ENCODE measurements at regions not wholly inside any gene's neighbourhood (a gene's known extent, or its start where the extent isn't known, plus 50 kb on each side); places are given as distances from the start of the nearest gene placed in this dataset.
A peak's percentile ranks its signal among the peaks of the same experiment; 100 is the strongest.

- no peaks in the 10 kb centered on the region for H3K36me3 ChIP-seq (ENCODE audit: control insufficient read depth, insufficient read depth, low read length)
- no peak for TF ChIP-seq EZH2 (IDR thresholded peaks at IDR 0.05; ENCODE audit: low read length, missing control alignments)
- no peak for TF ChIP-seq CTCF (conservative IDR thresholded peaks at IDR 0.05 in 1 of 2, IDR thresholded peaks at IDR 0.05 in 1 of 2; ENCODE audit: low read depth in 1 of 2, low read length in 2 of 2)
- no peaks in the 10 kb centered on the region for H3K4me1 ChIP-seq (ENCODE audit: control insufficient read depth, extremely low read depth, insufficient read depth, low read length)
- H3K4me3 ChIP-seq (replicated peaks in 1 of 4; ENCODE audit: control extremely low read depth in 1 of 4, insufficient read depth in 1 of 4, low read depth in 3 of 4, low read length in 4 of 4): no peak overlapping the region
- no peak overlapping the region for H3K4me2 ChIP-seq (ENCODE audit: extremely low read depth, insufficient read depth, low read length)
- H2AFZ ChIP-seq (ENCODE audit: low read length): no peak overlapping the region
- H3K27me3 ChIP-seq (ENCODE audit: control insufficient read depth, insufficient read depth, low read length): no peaks in the 10 kb centered on the region
- H3K27ac ChIP-seq (ENCODE audit: insufficient read depth, low read length): no peak overlapping the region
- no peaks in the 10 kb centered on the region for H3K79me2 ChIP-seq (ENCODE audit: control insufficient read depth, insufficient read depth, low read length)
- no peak overlapping the region for H3K9ac ChIP-seq (ENCODE audit: insufficient read depth, low read length)
- H3K9me3 ChIP-seq (ENCODE audit: control insufficient read depth, insufficient read depth, low read depth, low read length): no peaks in the 10 kb centered on the region
- H4K20me1 ChIP-seq (ENCODE audit: control insufficient read depth, extremely low read depth, insufficient read depth, low read length): no peaks in the 10 kb centered on the region
- DNase-seq (ENCODE audit: low read depth in 2 of 2): no peak
These were observed 101.2 kb upstream of the ITGA6 start for GRCh38 chr2:172326211-172326509.

- Histone ChIP-seq H2AFZ (ENCODE audit: low read length) (no peak overlapping the region), H3K4me2 (ENCODE audit: extremely low read depth, insufficient read depth, low read length) (no peak overlapping the region), H3K36me3 (ENCODE audit: control insufficient read depth, insufficient read depth, low read length) (no peaks in the 10 kb centered on the region), H3K4me3 (replicated peaks in 1 of 4; ENCODE audit: control extremely low read depth in 1 of 4, insufficient read depth in 1 of 4, low read depth in 3 of 4, low read length in 4 of 4) (no peak overlapping the region), H3K9me3 (ENCODE audit: control insufficient read depth, insufficient read depth, low read depth, low read length) (no peaks in the 10 kb centered on the region), H3K27me3 (ENCODE audit: control insufficient read depth, insufficient read depth, low read length) (no peaks in the 10 kb centered on the region), H3K79me2 (ENCODE audit: control insufficient read depth, insufficient read depth, low read length) (no peaks in the 10 kb centered on the region), H4K20me1 (ENCODE audit: control insufficient read depth, extremely low read depth, insufficient read depth, low read length) (no peaks in the 10 kb centered on the region), H3K4me1 (ENCODE audit: control insufficient read depth, extremely low read depth, insufficient read depth, low read length) (no peaks in the 10 kb centered on the region), H3K27ac (ENCODE audit: insufficient read depth, low read length) (no peak overlapping the region), H3K9ac (ENCODE audit: insufficient read depth, low read length) (no peak overlapping the region)
- TF ChIP-seq CTCF (conservative IDR thresholded peaks at IDR 0.05 in 1 of 2, IDR thresholded peaks at IDR 0.05 in 1 of 2; ENCODE audit: low read depth in 1 of 2, low read length in 2 of 2) (no peak), EZH2 (IDR thresholded peaks at IDR 0.05; ENCODE audit: low read length, missing control alignments) (no peak)
- DNase-seq (ENCODE audit: low read depth in 2 of 2): peak in 1 of 2 donors; percentile 51
These were observed 99.1 kb upstream of the ITGA6 start for GRCh38 chr2:172328103-172328841.

- Histone ChIP-seq H4K20me1 (ENCODE audit: control insufficient read depth, extremely low read depth, insufficient read depth, low read length) (no peaks in the 10 kb centered on the region), H2AFZ (ENCODE audit: low read length) (no peak overlapping the region), H3K9ac (ENCODE audit: insufficient read depth, low read length) (no peak overlapping the region), H3K27ac (ENCODE audit: insufficient read depth, low read length) (no peak overlapping the region), H3K9me3 (ENCODE audit: control insufficient read depth, insufficient read depth, low read depth, low read length) (no peaks in the 10 kb centered on the region), H3K79me2 (ENCODE audit: control insufficient read depth, insufficient read depth, low read length) (no peaks in the 10 kb centered on the region), H3K27me3 (ENCODE audit: control insufficient read depth, insufficient read depth, low read length) (no peaks in the 10 kb centered on the region), H3K4me3 (replicated peaks in 1 of 4; ENCODE audit: control extremely low read depth in 1 of 4, insufficient read depth in 1 of 4, low read depth in 3 of 4, low read length in 4 of 4) (no peak overlapping the region), H3K4me2 (ENCODE audit: extremely low read depth, insufficient read depth, low read length) (no peak overlapping the region), H3K4me1 (ENCODE audit: control insufficient read depth, extremely low read depth, insufficient read depth, low read length) (no peaks in the 10 kb centered on the region), H3K36me3 (ENCODE audit: control insufficient read depth, insufficient read depth, low read length) (no peaks in the 10 kb centered on the region)
- TF ChIP-seq CTCF (conservative IDR thresholded peaks at IDR 0.05 in 1 of 2, IDR thresholded peaks at IDR 0.05 in 1 of 2; ENCODE audit: low read depth in 1 of 2, low read length in 2 of 2) (no peak), EZH2 (IDR thresholded peaks at IDR 0.05; ENCODE audit: low read length, missing control alignments) (no peak)
- no peak for DNase-seq (ENCODE audit: low read depth in 2 of 2)
These were observed 98.0 kb upstream of the ITGA6 start for GRCh38 chr2:172329416-172329773.
